Heart right ventricle (tissue), 16 donors: ENCODE measurements at regions not wholly inside any gene's neighbourhood (a gene's known extent, or its start where the extent isn't known, plus 50 kb on each side); places are given as distances from the start of the nearest gene placed in this dataset.

ENCODE experiments used
- ATAC-seq, 8 donors: fragments of 200-7000 bp; cut with Tn5 transposase; one replicate each; pipeline ENCODE4 v1.9.1; 2020; ENCODE audit warnings: mild to moderate bottlenecking in 8 of 8, moderate library complexity in 8 of 8, moderate number of reproducible peaks in 1 of 8
- DNase-seq, 2 donors: peaks; one replicate each; pipeline ENCODE4 v3.0.0-alpha.2; 2020
- H3K27ac ChIP-seq, 10 donors: fragments of 200-600 bp; sonication (generic) in 2 of 10; one replicate each; pipeline versions ENCODE4 v1.5.0 to v1.8.0; 2020 to 2022; ENCODE audit warnings: mild to moderate bottlenecking in 3 of 10
- H3K27me3 ChIP-seq, 7 donors: fragments of 200-600 bp; one replicate each; pipeline ENCODE4 v1.8.0; 2021 to 2022; ENCODE audit warnings: mild to moderate bottlenecking in 2 of 7
- H3K36me3 ChIP-seq, 9 donors: fragments of 200-600 bp; sonication (generic) in 1 of 9; one replicate each; pipeline versions ENCODE4 v1.5.0 to v1.8.0; 2020 to 2022; ENCODE audit warnings: mild to moderate bottlenecking in 2 of 9
- H3K4me1 ChIP-seq, 9 donors: fragments of 200-600 bp; sonication (generic) in 1 of 9; one replicate each; pipeline versions ENCODE4 v1.5.0 to v1.8.0; 2020 to 2022; ENCODE audit warnings: mild to moderate bottlenecking in 4 of 9
- H3K4me3 ChIP-seq, 10 donors: fragments of 200-600 bp; sonication (generic) in 2 of 10; one replicate each; pipeline versions ENCODE4 v1.5.0 to v1.8.0; 2020 to 2022; ENCODE audit warnings: mild to moderate bottlenecking in 7 of 10, moderate library complexity in 2 of 10
- H3K9me3 ChIP-seq, 11 donors: fragments of 200-600 bp in 10 of 11; sonication (generic) in 2 of 11; one replicate each; pipeline versions ENCODE4 v1.5.0 to v1.8.0; 2013 to 2022; ENCODE audit warnings: mild to moderate bottlenecking in 2 of 11, control low read depth in 1 of 11, moderate library complexity in 1 of 11
- CTCF ChIP-seq, 9 donors: fragments of 200-600 bp; sonication (generic) in 2 of 9; IDR thresholded peaks; one replicate each; pipeline versions ENCODE4 v1.5.0 to v1.8.0; 2021 to 2022; ENCODE audit warnings: antibody characterized with exemption in 9 of 9, mild to moderate bottlenecking in 5 of 9, moderate library complexity in 1 of 9
- WGBS, 2 donors: extraction: QIAGEN DNeasy Blood & Tissue Kit; methylation state at CpG; one replicate each; pipeline ENCODE4 v1.1.7; 2013; ENCODE audit warnings: inconsistent platforms in 1 of 2; 5-methylcytosine and 5-hydroxymethylcytosine counted together
- intact Hi-C, 10 donors: fragments of 100-400 bp; cut with DNase I; formaldehyde crosslinking; loops; one replicate each; pipeline versions ENCODE4 v1.11.1 to v1.14.2; 2022
- donor health status: Arrhythmogenic right ventricular cardiomyopathy.
- donor health status: ischemic (EF 13 %, LVEDD 7.1; RV severe dilation, severe dysfunction).
- donor health status: healthy with polysubstance abuse.
- donor health status: DM: no; HTN: yes; CAD: no.
- donor health status: DM: no; HTN: no; CAD: no.
- donor health status: ischemic (EF 25% LVEDD 6.9; RV normal size, moderate dysfunction).
- donor health status: ischemic (EF 25% LVEDD 5.7; RV mildly dilated, moderate dysfunction).
- donor health status: healthy.
- donor health status: DM: yes; HTN: yes; CAD: no.
- donor health status: Ischemic cardiomyopathy.
- donor health status: ischemic (EF 35%, LVEDD 5.7; RV mildly dilated, moderate dysfunction).
- donor health status: nonischemic (EF 11% LVEDD 7.7; RV severe dilation, severe dysfunction).
- donor health status: DM: yes; HTN: yes; CAD: no.
- donor health status: PGD.
- donor health status: ischemic (EF 29% LVEDD 5.4; RV normal size, mild dysfunction).
- donor health status: nonischemic (EF 23%, LVEDD 6.1; RV moderate dilation, normal function).

DNA sequence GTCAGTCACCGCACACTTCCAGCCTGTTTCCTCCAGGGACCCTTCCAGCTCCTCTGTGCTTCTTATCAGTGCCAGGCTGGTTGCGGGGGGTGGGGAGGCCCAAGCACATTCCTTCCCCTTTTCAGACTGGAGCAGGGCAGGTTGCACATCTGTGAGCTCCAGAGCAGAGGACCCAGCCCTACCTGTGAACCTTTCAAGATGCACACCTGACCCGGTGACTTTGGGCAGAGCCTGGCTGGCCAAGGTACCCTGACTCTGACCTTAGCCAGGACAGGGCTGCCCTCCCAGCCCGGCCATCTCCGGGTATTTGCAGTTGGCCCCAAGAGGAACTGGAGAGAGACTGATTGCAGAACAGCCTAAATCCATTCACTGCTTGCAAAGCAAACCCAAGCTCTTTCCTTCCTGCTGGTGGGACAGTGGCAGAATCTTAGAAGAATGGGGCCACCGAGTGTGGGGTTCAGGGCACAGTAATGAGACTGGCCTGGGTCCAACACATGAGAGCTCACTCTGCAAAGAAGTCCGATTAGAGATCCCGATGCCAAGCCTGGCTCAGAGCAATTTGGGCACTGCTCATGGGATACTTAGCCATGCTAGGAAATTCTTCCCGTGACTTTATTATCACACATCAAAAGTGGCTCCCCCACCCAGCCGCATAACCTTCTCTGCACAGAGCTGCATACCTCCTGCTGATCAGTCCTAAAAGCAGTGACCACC is 64.7 kb upstream of the CCND1 start:
- intact Hi-C loops = no loop called here
- 38 to 42% methylated on average over 10 of the region's 10 CpGs for WGBS, 2 donors
- H3K27ac ChIP-seq = no peak overlapping the region
- H3K9me3 ChIP-seq = no peaks in the 10 kb centered on the region
- peak in 4 of 8 donors; percentile 13 to 54 (median 34) for ATAC-seq
- H3K4me1 ChIP-seq = peaks cover 0 to 9% (median 5%) of the 10 kb centered on the region in 9 donors
- H3K4me3 ChIP-seq = no peak overlapping the region
- TF ChIP-seq CTCF (IDR thresholded peaks at IDR 0.05) = no peak
- no peak for DNase-seq
- no peaks in the 10 kb centered on the region for H3K36me3 ChIP-seq
- no peaks in the 10 kb centered on the region for H3K27me3 ChIP-seq

DNA sequence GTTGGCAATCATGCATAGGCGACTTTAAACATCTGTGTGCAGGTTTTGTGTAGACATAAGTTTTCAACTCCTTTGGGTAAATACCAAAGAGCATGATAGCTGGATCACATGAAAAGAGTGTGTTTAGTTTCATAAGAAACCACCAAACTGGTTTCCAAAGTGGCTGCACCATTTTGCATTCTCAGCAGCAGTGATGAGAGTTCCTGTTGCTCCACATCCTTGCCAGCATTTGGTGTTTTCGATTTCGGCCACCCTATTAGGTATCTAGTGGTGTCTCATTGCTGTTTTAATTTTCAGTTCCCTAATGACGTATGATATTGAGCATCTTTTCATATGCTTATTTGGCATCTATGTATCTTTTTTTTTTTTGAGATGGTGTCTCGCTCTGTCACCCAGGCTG is 62.8 kb upstream of the CCND1 start:
- ATAC-seq (no peak), DNase-seq (no peak)
- Histone ChIP-seq H3K27me3 (no peaks in the 10 kb centered on the region), H3K27ac (no peak overlapping the region), H3K36me3 (no peaks in the 10 kb centered on the region), H3K4me3 (no peak overlapping the region), H3K4me1 (peaks cover 0 to 15% (median 5%) of the 10 kb centered on the region in 9 donors), H3K9me3 (no peaks in the 10 kb centered on the region)
- TF ChIP-seq CTCF (IDR thresholded peaks at IDR 0.05) = no peak
- 92 to 93% methylated on average over 5 of the region's 5 CpGs for WGBS, 2 donors
- intact Hi-C loops = no loop called here

DNA sequence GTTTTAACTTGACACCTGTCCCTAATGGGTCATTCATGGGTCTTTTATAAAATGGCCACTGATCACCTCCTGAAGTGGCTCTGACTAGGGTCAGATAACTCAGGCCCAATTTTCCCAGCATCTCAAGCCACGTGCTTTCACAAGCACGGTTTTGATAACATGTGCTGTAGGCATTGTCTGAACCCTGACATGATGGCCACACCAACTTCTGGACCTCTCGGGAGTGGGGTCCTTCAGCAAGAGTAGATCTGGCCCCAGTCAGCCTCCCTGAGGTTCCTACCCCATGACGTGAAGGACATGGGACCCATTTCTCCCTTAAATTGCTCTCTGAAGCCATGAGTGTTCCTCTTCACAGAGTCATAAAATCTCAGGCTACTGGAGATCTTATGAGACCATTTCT is 60.4 kb upstream of the CCND1 start:
- no peak overlapping the region for H3K27ac ChIP-seq
- DNase-seq (no peak), ATAC-seq (no peak)
- H3K4me3 ChIP-seq = no peak overlapping the region
- 79 to 90% methylated on average over 4 of the region's 4 CpGs for WGBS, 2 donors
- intact Hi-C loops = no loop called here
- H3K4me1 ChIP-seq = peaks cover 0 to 19% (median 5%) of the 10 kb centered on the region in 9 donors
- TF ChIP-seq CTCF (IDR thresholded peaks at IDR 0.05) = no peak
- peaks cover 0 to 9% (median 0%) of the 10 kb centered on the region in 11 donors for H3K9me3 ChIP-seq
- no peaks in the 10 kb centered on the region for H3K27me3 ChIP-seq
- H3K36me3 ChIP-seq = no peaks in the 10 kb centered on the region

- DNase-seq (no peak), ATAC-seq (peak in 3 of 8 donors; percentile 47 to 62 (median 48))
- no peaks in the 10 kb centered on the region for H3K27me3 ChIP-seq
- peaks cover 0 to 9% (median 0%) of the 10 kb centered on the region in 11 donors for H3K9me3 ChIP-seq
- peak overlapping the region in 2 of 10 donors; percentile 6 to 14 for H3K27ac ChIP-seq
- no peaks in the 10 kb centered on the region for H3K36me3 ChIP-seq
- TF ChIP-seq CTCF (IDR thresholded peaks at IDR 0.05) = no peak
- no peak overlapping the region for H3K4me3 ChIP-seq
- WGBS, 2 donors = 65 to 70% methylated on average over 5 of the region's 5 CpGs
- H3K4me1 ChIP-seq = peaks cover 0 to 11% (median 0%) of the 10 kb centered on the region in 9 donors
- intact Hi-C loops = no loop called here
Observed at GRCh38 chr11:69582756-69583467, 58.0 kb upstream of the CCND1 start.
